OCI-LY1 (cell line): ENCODE measurements at regions not wholly inside any gene's neighbourhood (a gene's known extent, or its start where the extent isn't known, plus 50 kb on each side); places are given as distances from the start of the nearest gene placed in this dataset.

Experiments used
- CTCF ChIP-seq: fragments of 200-600 bp; sonication (generic), shearing (Covaris generic); IDR thresholded peaks from 2 replicates; pipeline ENCODE4 v1.5.1; 2017; ENCODE audit warnings: mild to moderate bottlenecking, antibody characterized with exemption, low read length, moderate library complexity, mixed read lengths
- EZH2 ChIP-seq: fragments of 200-600 bp; sonication (generic), shearing (Covaris generic); IDR thresholded peaks from 2 replicates; pipeline ENCODE4 v1.8.0; 2017; ENCODE audit warnings: borderline replicate concordance, mixed run types, mild to moderate bottlenecking, antibody characterized with exemption, low read length, moderate library complexity, mixed read lengths

- TF ChIP-seq EZH2 (no peak), CTCF (no peak)
These were observed 648.6 kb downstream of the C6orf118 start for GRCh38 chr6:164660781-164661180.
